CD4-positive, alpha-beta T cell treated with Interleukin-2 at 100 ng/mL for 4 hours (primary cell): ENCODE measurements at regions not wholly inside any gene's neighbourhood (a gene's known extent, or its start where the extent isn't known, plus 50 kb on each side); places are given as distances from the start of the nearest gene placed in this dataset.
A peak's percentile ranks its signal among the peaks of the same experiment; 100 is the strongest.
"Not testable (repeated sequence)": the region's sequence is repeated elsewhere in the genome, so short reads cannot be mapped to it uniquely, and the experiment has no call there.

Experiments
- DNase-seq: peaks from one replicate; pipeline ENCODE4 v3.0.0-alpha.2; 2020; ENCODE audit warnings: low spot score

DNA sequence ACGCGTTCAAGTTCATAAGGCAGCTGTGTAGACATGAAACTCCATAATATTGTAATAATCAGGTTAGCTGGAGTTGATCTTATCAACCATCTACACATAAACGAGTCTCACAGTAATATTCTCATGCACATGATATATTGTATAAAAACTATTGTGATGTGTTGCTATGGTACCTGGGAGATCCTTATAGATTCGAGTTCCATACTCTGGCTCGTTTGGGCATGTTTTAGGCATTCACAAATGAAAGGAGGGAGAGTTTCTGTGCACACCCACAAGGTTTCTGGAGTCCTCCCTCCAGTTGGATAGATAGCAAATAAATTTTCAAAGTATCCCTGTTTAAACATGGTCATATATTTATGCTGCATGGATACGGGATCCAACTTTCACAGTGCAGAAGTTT, 567.5 kb upstream of the SLC35B3 start:
- DNase-seq, result no peak

DNA sequence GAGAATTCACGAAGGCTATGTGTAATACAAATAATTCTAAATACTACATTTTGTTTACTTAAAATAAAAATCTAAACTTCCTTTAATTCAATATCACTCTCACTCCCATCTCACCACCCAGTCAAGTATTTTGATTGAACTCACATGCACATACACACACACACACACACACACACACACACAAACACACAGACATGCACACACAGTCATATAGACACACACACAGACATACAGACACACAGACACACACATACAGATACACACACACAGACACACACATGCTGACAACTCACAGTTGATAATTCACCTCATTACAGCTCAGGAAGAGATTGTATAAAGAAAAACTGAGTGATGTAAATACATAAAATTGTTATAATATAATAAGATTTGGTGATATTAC, 559.8 kb upstream of the SLC35B3 start:
- no peak for DNase-seq

DNA sequence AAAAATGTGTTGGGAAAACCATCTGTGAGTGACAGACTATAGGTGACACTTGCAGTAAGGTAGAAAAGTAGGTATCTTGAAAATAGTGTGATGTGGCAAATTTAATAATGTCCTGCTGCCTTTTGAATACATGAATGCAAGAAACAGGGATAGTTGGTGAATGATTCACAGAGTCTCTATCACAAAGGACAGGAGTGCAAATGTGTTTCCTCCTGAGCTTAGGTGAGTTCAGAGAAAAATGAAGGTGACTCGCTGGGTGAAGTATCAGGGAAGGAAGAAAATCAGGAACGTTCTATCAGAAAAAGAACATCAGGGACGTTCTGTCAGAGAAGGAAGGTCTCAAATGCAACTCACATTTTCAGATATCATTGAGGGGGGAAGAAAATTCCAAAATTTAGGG, 557.8 kb upstream of the SLC35B3 start:
- DNase-seq, result no peak

DNA sequence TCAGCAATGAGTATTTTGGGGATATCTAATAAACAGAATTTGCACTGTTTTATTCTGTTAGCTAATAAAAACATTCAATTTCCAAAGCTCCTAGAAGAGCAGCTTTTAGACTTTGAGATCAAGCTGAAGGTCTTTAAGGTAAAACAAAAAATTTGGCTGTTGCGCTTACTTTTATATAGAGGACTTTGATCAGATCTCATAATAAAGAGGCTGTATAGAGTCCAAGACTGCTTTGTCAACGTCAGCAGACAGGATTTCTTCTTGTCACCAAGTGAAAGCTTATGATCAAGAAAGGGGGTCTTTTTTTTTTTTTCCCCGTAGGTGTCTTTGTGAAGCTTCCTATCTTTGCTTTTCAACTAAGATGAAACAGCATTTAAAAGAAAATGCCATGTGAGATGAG, 556.5 kb upstream of the SLC35B3 start:
- DNase-seq, result no peak

DNA sequence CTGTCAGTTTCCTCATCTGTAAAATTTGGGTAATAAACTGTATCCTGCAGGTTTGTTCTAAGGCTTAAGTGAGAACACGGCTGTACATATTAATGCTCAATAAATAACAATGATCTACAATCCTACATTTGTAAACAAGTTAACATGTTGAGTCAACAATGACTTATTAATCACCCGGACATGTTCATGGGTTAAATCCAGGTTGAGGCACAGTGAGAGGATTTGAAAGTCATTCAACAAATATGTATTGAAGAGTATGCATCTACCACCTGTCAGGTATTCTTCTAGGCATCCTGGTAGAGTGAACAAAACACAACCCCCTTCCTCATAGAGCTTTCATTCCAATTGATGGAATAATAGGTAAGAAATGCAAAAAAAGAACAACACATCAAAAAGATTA, 554.7 kb upstream of the SLC35B3 start:
- DNase-seq, result no peak

DNA sequence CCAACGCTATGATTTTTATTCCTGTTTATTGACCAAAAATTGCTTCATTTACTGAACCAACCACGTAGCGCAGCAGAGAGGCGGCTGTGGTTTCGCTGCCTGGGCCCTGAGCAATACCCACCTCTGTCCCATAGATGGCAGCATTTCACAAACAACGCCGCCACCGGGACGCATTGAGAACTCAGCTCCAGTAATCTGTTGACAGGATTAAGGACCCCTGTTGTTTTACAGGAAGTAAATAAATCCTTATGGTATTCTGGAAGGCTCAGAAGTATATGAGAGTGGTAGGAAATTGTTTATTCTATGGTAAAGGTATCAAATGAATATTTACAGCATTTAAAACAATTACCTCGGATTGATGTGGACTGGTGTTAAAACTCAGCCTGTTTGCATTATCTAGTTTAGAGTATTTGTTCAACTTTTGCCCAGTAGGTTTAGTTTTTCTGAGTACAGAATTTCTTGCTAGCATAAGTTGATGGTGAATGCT, 547.9 kb upstream of the SLC35B3 start:
- DNase-seq, result peak; percentile 43

DNA sequence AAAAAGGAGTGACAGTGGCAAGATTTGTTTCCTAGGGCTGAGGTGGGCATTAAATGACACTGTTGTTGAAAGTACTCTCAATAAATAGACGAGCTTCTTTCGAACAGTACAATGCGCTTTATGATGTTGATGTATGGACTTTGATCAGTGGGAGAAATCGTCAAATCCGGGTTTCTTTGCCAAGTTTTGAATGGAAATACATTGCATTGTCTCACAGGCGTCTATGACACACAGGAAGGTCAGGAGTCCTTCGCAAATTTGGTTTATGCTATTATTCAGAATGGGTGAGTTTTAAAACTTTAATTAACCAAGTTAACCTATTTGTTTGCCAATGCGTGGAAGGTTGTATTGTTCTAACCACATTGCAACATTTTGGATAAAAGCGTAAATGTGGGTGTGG, 547.3 kb upstream of the SLC35B3 start:
- no peak for DNase-seq

DNA sequence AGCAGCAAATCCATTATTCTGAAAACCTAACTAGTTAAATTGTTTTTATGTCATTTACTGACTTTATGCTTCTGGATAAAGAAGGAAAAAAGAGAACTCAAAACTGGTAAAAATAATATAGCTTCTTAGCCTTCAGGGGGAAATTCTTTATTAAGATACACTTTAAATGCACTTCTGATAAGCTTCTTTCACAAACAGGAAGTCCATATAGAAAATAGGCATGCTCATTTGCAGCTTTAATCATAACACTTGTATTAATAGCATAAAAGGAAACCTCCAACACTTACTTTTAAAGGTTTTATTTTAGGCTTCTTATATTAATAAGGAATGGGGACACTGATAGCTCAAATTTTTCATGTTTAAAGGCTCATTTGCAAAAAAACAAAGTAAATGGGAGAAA, 538.0 kb upstream of the SLC35B3 start:
- DNase-seq, result no peak

DNA sequence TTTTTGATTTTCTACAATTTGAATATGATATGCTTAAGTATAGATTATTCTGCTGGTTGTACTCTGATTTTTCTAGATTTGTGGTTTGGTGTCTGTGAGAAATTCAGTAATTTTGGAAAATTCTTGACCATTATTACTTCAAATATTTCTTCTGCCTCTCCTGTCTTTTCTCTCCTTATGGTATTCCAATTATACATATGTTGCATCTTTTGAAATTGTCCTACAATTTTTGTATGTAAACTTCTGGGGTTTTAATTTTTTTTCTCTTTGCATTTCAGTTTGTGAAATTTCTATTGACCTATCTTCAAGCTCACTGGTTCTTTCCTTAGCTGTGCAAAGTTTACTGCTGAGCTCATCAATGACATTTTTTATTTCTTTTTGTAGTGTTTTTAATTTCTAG, 534.4 kb upstream of the SLC35B3 start:
- no peak for DNase-seq

DNA sequence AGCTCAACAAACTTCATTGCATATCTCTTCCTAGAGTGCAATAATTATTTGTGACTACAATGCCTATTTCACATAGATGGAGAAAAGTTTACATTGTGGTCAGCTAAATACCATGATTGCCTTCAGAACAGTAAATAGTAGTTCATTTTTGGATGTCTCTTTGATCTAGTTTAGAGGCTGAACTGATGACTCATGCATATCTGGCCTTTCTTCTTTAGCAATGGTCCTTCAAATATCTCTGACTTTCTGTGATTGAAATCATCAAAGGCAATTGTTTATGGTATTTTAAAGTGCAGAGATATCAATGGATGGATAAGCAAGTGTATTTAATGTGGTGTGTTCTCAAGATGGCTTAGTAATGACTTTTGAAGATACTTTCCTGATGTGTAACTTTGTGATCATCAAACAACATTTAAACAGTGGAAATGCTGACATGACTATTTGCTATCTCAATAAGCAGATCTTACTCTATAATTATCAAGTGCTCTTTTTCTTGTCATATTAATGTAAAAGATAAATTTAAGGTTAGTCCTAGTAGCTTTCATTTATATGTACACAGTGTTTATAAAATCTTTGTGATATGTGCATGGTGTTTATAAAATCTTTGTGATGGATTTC, 523.7 kb upstream of the SLC35B3 start:
- no peak for DNase-seq

DNA sequence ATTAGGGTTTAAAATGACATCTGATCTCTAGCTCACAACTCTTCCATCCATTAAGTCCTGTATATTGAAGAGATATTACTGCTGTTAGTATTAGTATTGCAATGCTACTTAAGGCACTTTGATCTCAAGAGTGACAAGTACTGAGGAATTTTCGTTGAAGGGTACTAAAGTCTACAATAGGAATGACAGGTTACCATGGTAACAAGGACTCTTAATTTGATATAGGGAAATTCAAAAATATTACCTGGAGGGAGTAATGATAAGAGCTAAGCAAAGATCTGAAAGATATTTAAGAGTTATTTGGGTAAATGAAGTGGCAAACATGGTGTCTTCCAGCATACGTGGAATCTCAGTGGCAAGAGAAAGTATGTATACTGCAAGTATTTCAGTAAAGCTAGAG, 518.0 kb upstream of the SLC35B3 start:
- DNase-seq, result no peak

DNA sequence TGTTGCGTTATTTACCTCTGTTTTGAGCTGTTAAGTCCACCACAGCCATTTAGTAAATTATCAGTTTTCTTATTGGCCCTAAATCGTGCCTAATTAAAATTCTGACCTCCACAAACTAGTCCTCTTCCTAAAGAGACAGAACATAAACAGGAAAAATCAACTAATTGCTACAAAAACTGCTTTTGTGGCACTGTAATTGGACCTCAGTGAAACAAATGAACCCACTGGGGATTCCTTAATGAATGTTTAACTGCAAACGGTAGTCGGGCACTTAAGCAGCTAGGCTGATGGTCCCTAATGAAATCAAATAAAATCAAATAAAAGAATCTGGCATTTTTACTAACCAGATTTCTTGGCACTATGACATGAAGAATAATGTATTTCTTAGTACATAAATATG, 513.4 kb upstream of the SLC35B3 start:
- no peak for DNase-seq

DNA sequence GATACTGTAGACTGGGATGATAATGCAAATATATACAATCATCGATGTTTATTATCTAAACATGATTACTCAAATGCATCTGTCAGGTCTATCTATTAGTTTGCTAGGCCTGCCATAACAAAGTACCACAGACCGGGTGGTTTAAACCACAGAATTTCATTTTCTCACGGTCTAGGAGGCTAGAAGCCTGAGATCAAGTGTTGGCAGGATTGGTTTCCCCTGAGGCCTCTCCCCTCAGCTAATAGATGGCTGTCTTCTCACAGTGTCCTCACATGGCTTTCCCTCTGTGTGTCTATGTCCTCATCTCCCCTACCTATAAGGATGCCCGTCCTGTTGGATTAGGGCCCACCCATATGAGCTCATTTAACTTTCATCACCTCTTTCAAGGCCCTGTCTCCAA, 512.6 kb upstream of the SLC35B3 start:
- DNase-seq, result no peak

DNA sequence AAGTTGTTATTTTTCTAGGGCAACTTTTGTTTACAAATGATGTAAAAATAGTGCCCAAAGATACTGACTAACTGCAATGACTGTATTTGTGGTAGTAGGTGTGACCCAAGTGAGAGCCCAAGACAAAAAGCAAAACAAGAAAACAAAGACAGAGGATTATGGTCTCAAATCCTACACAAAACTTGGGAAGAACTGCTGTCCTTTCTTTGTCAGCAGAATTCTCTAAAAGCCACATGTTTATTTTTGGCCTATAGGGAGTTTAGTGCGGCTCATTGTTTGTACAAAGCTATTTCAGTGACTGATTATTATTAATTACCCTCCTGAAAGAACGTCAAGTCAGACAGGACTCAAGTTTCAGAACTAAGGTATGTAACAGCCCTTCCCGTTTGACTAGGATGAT, 509.2 kb upstream of the SLC35B3 start:
- DNase-seq, result no peak

DNA sequence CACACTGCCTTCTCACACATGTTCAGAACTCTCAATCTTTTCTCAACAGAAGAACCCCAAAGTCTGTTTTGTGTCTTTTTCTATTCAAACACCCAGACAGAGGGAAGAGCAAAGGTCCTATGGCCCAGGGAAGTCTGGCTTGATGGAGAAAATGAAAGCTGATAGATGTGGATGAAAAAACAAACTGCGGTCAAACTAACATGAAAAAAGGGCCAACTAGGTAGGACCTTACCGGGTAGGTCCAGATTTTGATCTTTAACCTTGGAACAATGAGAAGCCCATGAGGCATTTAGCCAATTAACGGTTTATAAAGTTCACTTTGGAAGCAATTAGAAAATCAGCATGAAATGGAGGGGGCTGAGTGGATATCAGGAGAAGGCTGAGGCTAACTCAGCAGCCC, 507.7 kb upstream of the SLC35B3 start:
- no peak for DNase-seq

DNA sequence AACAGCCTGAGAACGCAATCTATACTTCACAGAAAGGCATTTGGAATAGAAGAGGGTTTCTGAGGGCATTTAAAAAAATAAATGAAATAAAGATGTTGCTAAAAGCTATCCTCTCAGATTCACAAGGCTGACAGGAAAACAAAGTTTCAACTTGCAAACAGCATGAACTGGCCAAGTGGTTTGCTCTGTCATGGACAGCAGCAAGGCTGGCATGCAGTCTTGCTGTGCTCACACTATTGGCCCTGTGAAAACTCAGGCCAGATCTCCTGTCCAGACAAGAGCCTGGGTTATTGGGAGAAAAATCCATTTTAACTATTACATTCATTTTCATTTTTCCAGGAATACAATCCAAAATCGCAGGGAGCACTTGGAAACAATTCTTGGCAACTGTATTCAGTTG, 506.2 kb upstream of the SLC35B3 start:
- no peak for DNase-seq

DNA sequence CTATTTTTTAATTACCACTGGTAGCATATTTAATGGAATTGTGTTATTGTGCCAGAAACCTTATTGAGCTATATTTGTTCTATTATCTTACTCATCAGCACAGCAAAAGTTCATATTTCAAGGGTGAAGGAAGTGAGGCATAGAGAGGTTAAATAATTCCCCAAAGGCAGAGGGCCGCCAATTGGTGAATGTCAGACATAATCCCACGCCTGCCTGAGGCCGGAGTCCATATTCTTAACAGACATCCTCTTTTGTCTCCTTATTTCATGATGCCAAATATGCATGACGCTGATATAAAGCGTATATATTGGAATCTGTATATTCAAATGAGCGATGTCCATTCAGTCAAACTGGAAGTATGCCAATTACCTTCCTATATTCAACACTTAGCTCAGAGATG, 505.0 kb upstream of the SLC35B3 start:
- DNase-seq, result no peak

DNA sequence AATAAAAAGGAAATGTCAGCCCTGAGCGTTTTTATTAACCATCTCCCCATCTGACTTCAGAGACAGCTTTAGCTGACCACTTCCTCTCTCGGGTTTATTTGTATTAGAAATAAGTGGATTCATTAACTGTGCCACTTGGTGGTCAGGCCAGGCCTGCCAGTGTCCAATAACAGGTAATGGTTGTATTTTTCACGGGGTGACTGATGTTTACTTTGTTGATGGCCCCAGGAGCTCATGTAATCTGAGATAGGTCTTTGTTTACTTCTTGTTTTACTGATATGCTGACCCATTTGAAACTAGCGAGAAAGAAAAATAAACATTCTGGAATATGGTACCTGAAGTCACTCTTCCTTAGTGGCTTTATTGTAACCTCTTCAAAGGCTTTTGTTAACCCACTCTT, 504.3 kb upstream of the SLC35B3 start:
- no peak for DNase-seq

DNA sequence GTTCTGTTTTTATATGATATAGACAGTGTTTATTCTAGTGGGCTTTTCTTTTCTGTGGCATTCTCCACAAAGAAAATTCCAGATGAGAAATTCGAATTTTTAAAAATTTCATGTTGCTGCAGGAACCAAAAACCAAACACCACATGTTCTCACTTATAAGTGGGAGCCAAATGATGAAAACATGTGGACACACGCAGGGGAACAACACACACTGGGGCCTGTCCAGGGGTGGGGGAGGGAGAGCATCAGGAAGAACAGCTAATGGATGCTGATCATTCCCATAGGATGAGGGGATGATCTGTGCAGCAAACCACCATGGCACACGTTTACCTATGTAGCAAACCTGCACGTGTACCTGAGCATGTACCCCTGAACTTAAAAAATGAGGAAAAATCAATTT, 499.0 kb upstream of the SLC35B3 start:
- no peak for DNase-seq

DNA sequence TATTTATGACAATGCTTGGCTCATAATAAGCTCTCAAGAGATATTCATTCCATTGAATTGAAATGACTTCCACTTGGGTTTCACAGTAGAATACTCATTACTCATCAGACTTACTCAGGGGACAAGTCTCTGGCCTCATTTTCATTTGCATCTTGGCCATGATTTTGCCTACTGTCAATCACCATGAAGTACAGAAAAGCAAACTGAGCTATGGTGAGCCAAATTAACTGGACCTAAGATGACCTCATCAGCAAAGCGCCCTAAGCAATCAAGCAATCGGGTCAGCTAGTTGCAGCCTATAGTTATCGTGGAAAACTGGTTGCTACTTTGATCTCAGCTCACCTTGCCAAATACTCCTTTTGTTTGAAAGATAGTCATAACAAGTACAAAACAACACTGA, 494.7 kb upstream of the SLC35B3 start:
- no peak for DNase-seq

DNA sequence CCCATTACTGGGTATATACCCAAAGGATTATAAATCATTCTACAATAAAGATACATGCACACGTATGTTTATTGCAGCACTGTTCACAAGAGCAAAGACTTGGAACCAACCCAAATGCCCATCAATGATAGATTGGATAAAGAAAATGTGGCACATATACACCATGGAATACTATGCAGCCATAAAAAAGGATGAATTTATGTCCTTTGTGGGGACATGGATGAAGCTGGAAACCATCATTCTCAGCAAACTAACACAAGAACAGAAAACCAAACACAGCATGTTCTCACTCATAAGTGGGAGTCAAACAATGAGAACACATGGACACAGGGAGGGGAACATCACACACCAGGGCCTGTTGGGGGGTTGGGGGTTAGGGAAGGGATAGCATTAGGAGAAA, 484.9 kb upstream of the SLC35B3 start:
- DNase-seq, result not testable (repeated sequence)

DNA sequence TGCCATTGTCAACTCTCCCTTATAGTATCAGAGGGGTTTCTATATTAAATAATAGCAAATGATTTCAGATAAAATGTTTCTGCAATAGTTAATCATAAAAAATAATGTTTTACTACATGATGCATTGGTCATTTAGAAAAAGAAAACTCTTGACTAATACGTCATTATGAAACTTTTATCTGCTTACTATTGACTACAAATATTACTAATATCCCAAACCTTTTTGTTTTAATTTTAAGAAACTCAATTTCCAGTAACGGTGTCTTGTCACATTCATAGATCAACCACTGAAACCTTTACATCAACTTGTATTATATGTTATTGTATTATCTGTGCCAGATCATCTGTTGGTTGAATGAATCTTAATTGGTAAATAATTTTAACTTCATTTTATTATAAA, 482.9 kb upstream of the SLC35B3 start:
- DNase-seq, result no peak

DNA sequence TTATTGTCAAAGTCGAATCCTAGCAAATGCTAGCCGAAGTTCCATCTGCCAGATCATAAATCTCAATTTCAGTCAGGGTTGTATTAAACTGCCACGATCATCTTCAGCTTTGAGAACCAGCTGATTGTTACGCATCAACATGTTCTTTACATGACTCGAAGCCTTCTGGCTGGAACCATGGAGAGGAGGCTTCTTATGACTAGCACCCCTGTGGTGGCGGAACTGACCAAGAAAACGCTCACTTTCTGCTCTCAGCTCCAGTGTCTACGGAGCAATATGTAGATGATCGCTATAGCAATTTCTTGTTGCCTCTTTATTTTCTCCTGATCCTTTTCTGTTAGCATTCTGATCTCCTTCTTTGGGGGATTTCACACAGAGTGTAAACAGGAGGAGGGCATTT, 479.4 kb upstream of the SLC35B3 start:
- DNase-seq, result no peak

DNA sequence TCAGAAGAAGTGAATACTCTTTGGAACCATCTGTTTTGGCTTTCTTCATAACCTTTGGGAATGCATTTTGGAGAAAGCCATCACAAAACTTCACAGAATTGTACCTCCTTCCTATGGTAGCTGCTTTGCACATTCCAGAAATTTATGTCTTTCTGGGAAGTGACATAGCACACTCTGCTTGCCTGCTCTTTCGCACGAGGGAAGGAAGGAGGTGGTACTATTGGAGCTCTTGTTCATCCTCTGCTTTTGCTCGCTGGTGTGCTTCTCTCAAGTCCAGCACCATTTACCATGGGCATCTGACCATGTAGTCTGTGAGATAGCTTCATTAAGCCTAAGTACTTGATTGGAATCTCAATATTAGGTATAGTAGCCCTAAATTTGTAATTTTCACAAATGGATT, 473.3 kb upstream of the SLC35B3 start:
- DNase-seq, result no peak

DNA sequence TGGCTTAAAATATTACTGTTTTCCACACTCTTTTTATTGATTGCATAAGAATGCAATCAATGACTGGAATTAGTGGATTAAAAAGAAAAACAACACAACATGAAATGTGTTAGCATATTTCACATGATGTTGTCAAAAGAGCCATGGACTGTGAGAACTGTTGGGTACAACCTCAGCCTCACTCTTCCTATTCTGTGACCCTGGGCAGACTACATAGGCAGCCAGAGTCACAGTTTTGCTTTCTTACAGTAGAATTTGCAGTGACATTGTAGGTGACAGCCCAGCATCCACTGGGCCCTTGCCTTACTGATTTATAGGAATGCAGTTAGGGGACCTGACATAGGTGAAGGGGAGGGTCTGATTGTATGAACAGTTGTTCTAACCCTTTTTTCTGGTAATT, 471.4 kb upstream of the SLC35B3 start:
- DNase-seq, result no peak
